SW 1271 (cell line): ENCODE measurements at regions not wholly inside any gene's neighbourhood (a gene's known extent, or its start where the extent isn't known, plus 50 kb on each side); places are given as distances from the start of the nearest gene placed in this dataset.

Source experiments
- DNase-seq, 2 experiments: peaks; one replicate each; lab custom pipeline; 2025; lab: John Stamatoyannopoulos, UW

GRCh38 chr1:61627365-61627764 lies 97.6 kb downstream of the TM2D1 start:
- no peak for DNase-seq

- no peak for DNase-seq
Measured at GRCh38 chr1:61626816-61627215, 98.1 kb downstream of the TM2D1 start.

- no peak for DNase-seq
Measured at GRCh38 chr1:61623852-61624251, 101.1 kb downstream of the TM2D1 start.

- no peak for DNase-seq
Measured at GRCh38 chr1:61620536-61620935, 104.4 kb downstream of the TM2D1 start.

GRCh38 chr1:61618755-61619154 lies 106.2 kb downstream of the TM2D1 start:
- DNase-seq: no peak

- no peak for DNase-seq
Measured at GRCh38 chr1:61618193-61618592, 106.7 kb downstream of the TM2D1 start.

- no peak for DNase-seq
Measured at GRCh38 chr1:61616830-61617229, 108.1 kb downstream of the TM2D1 start.

- DNase-seq: no peak
Measured at GRCh38 chr1:61612602-61613001, 112.3 kb downstream of the TM2D1 start.

- DNase-seq: no peak
Measured at GRCh38 chr1:61609040-61609439, 115.9 kb downstream of the TM2D1 start.

GRCh38 chr1:61607448-61607847 lies 117.5 kb downstream of the TM2D1 start:
- no peak for DNase-seq

GRCh38 chr1:61606448-61607312 lies 118.3 kb downstream of the TM2D1 start:
- no peak for DNase-seq

GRCh38 chr1:61605607-61606321 lies 119.2 kb downstream of the TM2D1 start:
- no peak for DNase-seq

- DNase-seq: no peak
Measured at GRCh38 chr1:61604684-61605083, 120.3 kb downstream of the TM2D1 start.

GRCh38 chr1:61604261-61604660 lies 120.7 kb downstream of the TM2D1 start:
- no peak for DNase-seq

- no peak for DNase-seq
Measured at GRCh38 chr1:61602663-61603062, 122.3 kb downstream of the TM2D1 start.

GRCh38 chr1:61597601-61598000 lies 127.3 kb downstream of the TM2D1 start:
- DNase-seq: no peak

GRCh38 chr1:61593331-61593730 lies 131.6 kb downstream of the TM2D1 start:
- DNase-seq: no peak

GRCh38 chr1:61591351-61591750 lies 133.6 kb downstream of the TM2D1 start:
- DNase-seq: no peak

GRCh38 chr1:61588736-61589672 lies 135.9 kb downstream of the TM2D1 start:
- peak in 1 of 2 experiments; percentile 31 for DNase-seq

GRCh38 chr1:61585714-61586113 lies 139.2 kb downstream of the TM2D1 start:
- DNase-seq: no peak

GRCh38 chr1:61583703-61584102 lies 141.2 kb downstream of the TM2D1 start:
- no peak for DNase-seq

GRCh38 chr1:61581251-61581650 lies 143.7 kb downstream of the TM2D1 start:
- DNase-seq: no peak
